ENCODE measurements at regions not wholly inside any gene's neighbourhood (a gene's known extent, or its start where the extent isn't known, plus 50 kb on each side); places are given as distances from the start of the nearest gene placed in this dataset.

GRCh38 chr1:13921190-13921589, 221.2 kb downstream of the PRDM2 start:
- Mint-ChIP-seq H3K4me3 (no peak overlapping the region), H3K27ac (no peak overlapping the region), H3K9me3 (peaks cover 18% of the 10 kb centered on the region), H3K27me3 (ENCODE audit: low read depth) (peaks cover 23% of the 10 kb centered on the region), H3K4me1 (no peaks in the 10 kb centered on the region), H3K36me3 (no peaks in the 10 kb centered on the region)
- DNase-seq (ENCODE audit: low spot score in 2 of 2, unreplicated experiment in 2 of 2) = no peak
- TF ChIP-seq CTCF (IDR thresholded peaks at IDR 0.05; ENCODE audit: unreplicated experiment) = no peak

GRCh38 chr1:13922466-13923110, 222.6 kb downstream of the PRDM2 start:
- peaks cover 18% of the 10 kb centered on the region for H3K9me3 Mint-ChIP-seq
- no peaks in the 10 kb centered on the region for H3K36me3 Mint-ChIP-seq
- H3K4me3 Mint-ChIP-seq = no peak overlapping the region
- peaks cover 24% of the 10 kb centered on the region for H3K27me3 Mint-ChIP-seq (ENCODE audit: low read depth)
- DNase-seq (ENCODE audit: low spot score in 2 of 2, unreplicated experiment in 2 of 2) = no peak
- TF ChIP-seq CTCF (IDR thresholded peaks at IDR 0.05; ENCODE audit: unreplicated experiment) = no peak
- H3K27ac Mint-ChIP-seq = no peak overlapping the region
- no peaks in the 10 kb centered on the region for H3K4me1 Mint-ChIP-seq

- H3K4me3 Mint-ChIP-seq = no peak overlapping the region
- H3K36me3 Mint-ChIP-seq = no peaks in the 10 kb centered on the region
- H3K27me3 Mint-ChIP-seq (ENCODE audit: low read depth) = peaks cover 48% of the 10 kb centered on the region
- no peak for DNase-seq (ENCODE audit: low spot score in 2 of 2, unreplicated experiment in 2 of 2)
- H3K4me1 Mint-ChIP-seq = no peaks in the 10 kb centered on the region
- no peak for TF ChIP-seq CTCF (IDR thresholded peaks at IDR 0.05; ENCODE audit: unreplicated experiment)
- no peak overlapping the region for H3K27ac Mint-ChIP-seq
- H3K9me3 Mint-ChIP-seq = no peaks in the 10 kb centered on the region
Measured at GRCh38 chr1:13926556-13926955, 226.6 kb downstream of the PRDM2 start.

- Mint-ChIP-seq H3K27ac (no peak overlapping the region), H3K27me3 (ENCODE audit: low read depth) (peaks cover 49% of the 10 kb centered on the region), H3K4me1 (no peaks in the 10 kb centered on the region), H3K9me3 (no peaks in the 10 kb centered on the region), H3K36me3 (no peaks in the 10 kb centered on the region), H3K4me3 (no peak overlapping the region)
- no peak for TF ChIP-seq CTCF (IDR thresholded peaks at IDR 0.05; ENCODE audit: unreplicated experiment)
- no peak for DNase-seq (ENCODE audit: low spot score in 2 of 2, unreplicated experiment in 2 of 2)
Measured at GRCh38 chr1:13927736-13928135, 227.7 kb downstream of the PRDM2 start.

- DNase-seq (ENCODE audit: low spot score in 2 of 2, unreplicated experiment in 2 of 2) = no peak
- no peak for TF ChIP-seq CTCF (IDR thresholded peaks at IDR 0.05; ENCODE audit: unreplicated experiment)
- H3K36me3 Mint-ChIP-seq = no peaks in the 10 kb centered on the region
- H3K27ac Mint-ChIP-seq = no peak overlapping the region
- no peaks in the 10 kb centered on the region for H3K4me1 Mint-ChIP-seq
- H3K9me3 Mint-ChIP-seq = no peaks in the 10 kb centered on the region
- no peak overlapping the region for H3K4me3 Mint-ChIP-seq
- H3K27me3 Mint-ChIP-seq (ENCODE audit: low read depth) = peaks cover 55% of the 10 kb centered on the region
Measured at GRCh38 chr1:13929313-13929712, 229.3 kb downstream of the PRDM2 start.

- no peak for DNase-seq (ENCODE audit: low spot score in 2 of 2, unreplicated experiment in 2 of 2)
- Mint-ChIP-seq H3K4me1 (no peaks in the 10 kb centered on the region), H3K27me3 (ENCODE audit: low read depth) (peaks cover 52% of the 10 kb centered on the region), H3K9me3 (no peaks in the 10 kb centered on the region), H3K4me3 (no peak overlapping the region), H3K36me3 (no peaks in the 10 kb centered on the region), H3K27ac (no peak overlapping the region)
- TF ChIP-seq CTCF (IDR thresholded peaks at IDR 0.05; ENCODE audit: unreplicated experiment) = no peak
Measured at GRCh38 chr1:13930151-13930550, 230.2 kb downstream of the PRDM2 start.

All from mesothelial cell of epicardium (in vitro differentiated cells).